OCI-LY1 (cell line): ENCODE measurements at regions not wholly inside any gene's neighbourhood (a gene's known extent, or its start where the extent isn't known, plus 50 kb on each side); places are given as distances from the start of the nearest gene placed in this dataset.

Experiments used
- H2AFZ ChIP-seq: fragments of 200-600 bp; sonication (generic), shearing (Covaris generic); 2 replicates; pipeline ENCODE4 v1.6.0; 2014; ENCODE audit warnings: antibody characterized with exemption, mild to moderate bottlenecking, low read length
- H3F3A ChIP-seq: fragments of 200-600 bp; sonication (generic), shearing (Covaris generic); 2 replicates; pipeline ENCODE4 v1.6.0; 2014; ENCODE audit warnings: mild to moderate bottlenecking, antibody characterized with exemption, low read length, moderate library complexity; ENCODE audit not compliant: insufficient read depth
- H3K27ac ChIP-seq: fragments of 200-600 bp; sonication (generic); 2 replicates; pipeline ENCODE4 v1.5.1; 2014; ENCODE audit warnings: low read length, mixed run types, mild to moderate bottlenecking, low read depth; ENCODE audit not compliant: poor library complexity, severe bottlenecking
- H3K27me3 ChIP-seq: fragments of 200-600 bp; sonication (generic); 2 replicates; pipeline ENCODE4 v1.6.0; 2014; ENCODE audit warnings: antibody characterized with exemption, mild to moderate bottlenecking, low read length, moderate library complexity; ENCODE audit not compliant: insufficient read depth
- H3K36me3 ChIP-seq: fragments of 200-600 bp; sonication (generic); 2 replicates; pipeline ENCODE4 v1.6.1; 2014; ENCODE audit warnings: mild to moderate bottlenecking, antibody characterized with exemption, low read length, moderate library complexity, mixed read lengths; ENCODE audit not compliant: insufficient read depth
- H3K4me1 ChIP-seq: fragments of 200-600 bp; sonication (generic); 2 replicates; pipeline ENCODE4 v1.5.1; 2014; ENCODE audit warnings: mild to moderate bottlenecking, low read length, moderate library complexity; ENCODE audit not compliant: insufficient read depth, severe bottlenecking
- H3K4me2 ChIP-seq: fragments of 200-600 bp; sonication (generic), shearing (Covaris generic); 2 replicates; pipeline ENCODE4 v1.6.1; 2014; ENCODE audit warnings: low read length
- H3K4me3 ChIP-seq: fragments of 200-600 bp; sonication (generic); 2 replicates; pipeline ENCODE4 v1.5.1; 2014; ENCODE audit warnings: low read length, low read depth, mild to moderate bottlenecking, mixed read lengths; ENCODE audit not compliant: poor library complexity, severe bottlenecking
- H3K79me2 ChIP-seq: fragments of 200-600 bp; shearing (Covaris generic); 2 replicates; pipeline ENCODE4 v1.6.1; 2016; ENCODE audit warnings: mixed run types, low read length, mixed read lengths; ENCODE audit not compliant: insufficient read depth
- H3K9ac ChIP-seq: fragments of 200-600 bp; sonication (generic), shearing (Covaris generic); 2 replicates; pipeline ENCODE4 v1.6.1; 2014; ENCODE audit warnings: mild to moderate bottlenecking, low read length, mixed read lengths
- H3K9me2 ChIP-seq: fragments of 200-600 bp; sonication (generic), shearing (Covaris generic); 2 replicates; pipeline ENCODE4 v1.6.1; 2014; ENCODE audit warnings: low read depth, mild to moderate bottlenecking, low read length, mixed read lengths
- H3K9me3 ChIP-seq: fragments of 200-600 bp; shearing (Covaris generic); 2 replicates; pipeline ENCODE4 v1.6.1; 2014; ENCODE audit warnings: low read length, mixed read lengths
- H4K20me1 ChIP-seq: fragments of 200-600 bp; sonication (generic), shearing (Covaris generic); 2 replicates; pipeline ENCODE4 v1.6.0; 2016; ENCODE audit warnings: mild to moderate bottlenecking, low read length; ENCODE audit not compliant: insufficient read depth
- CTCF ChIP-seq: fragments of 200-600 bp; sonication (generic), shearing (Covaris generic); IDR thresholded peaks from 2 replicates; pipeline ENCODE4 v1.5.1; 2017; ENCODE audit warnings: mild to moderate bottlenecking, antibody characterized with exemption, low read length, moderate library complexity, mixed read lengths
- EZH2 ChIP-seq: fragments of 200-600 bp; sonication (generic), shearing (Covaris generic); IDR thresholded peaks from 2 replicates; pipeline ENCODE4 v1.8.0; 2017; ENCODE audit warnings: borderline replicate concordance, mixed run types, mild to moderate bottlenecking, antibody characterized with exemption, low read length, moderate library complexity, mixed read lengths

- no peaks in the 10 kb centered on the region for H3K9me2 ChIP-seq
- no peak overlapping the region for H3K27ac ChIP-seq
- no peak overlapping the region for H2AFZ ChIP-seq
- no peaks in the 10 kb centered on the region for H3F3A ChIP-seq
- no peak overlapping the region for H3K4me3 ChIP-seq
- no peaks in the 10 kb centered on the region for H3K36me3 ChIP-seq
- no peaks in the 10 kb centered on the region for H4K20me1 ChIP-seq
- TF ChIP-seq CTCF, result no peak
- no peak for TF ChIP-seq EZH2
- no peak overlapping the region for H3K4me2 ChIP-seq
- no peak overlapping the region for H3K9ac ChIP-seq
- H3K79me2 ChIP-seq, result no peaks in the 10 kb centered on the region
- H3K9me3 ChIP-seq, result no peaks in the 10 kb centered on the region
- no peaks in the 10 kb centered on the region for H3K4me1 ChIP-seq
- no peaks in the 10 kb centered on the region for H3K27me3 ChIP-seq
These were observed 306.9 kb upstream of the SGK1 start for GRCh38 chr6:134624781-134625180.

- no peaks in the 10 kb centered on the region for H3K36me3 ChIP-seq
- H3K9me2 ChIP-seq, result no peaks in the 10 kb centered on the region
- no peaks in the 10 kb centered on the region for H3K9me3 ChIP-seq
- no peak overlapping the region for H3K4me2 ChIP-seq
- no peaks in the 10 kb centered on the region for H3K27me3 ChIP-seq
- H3K9ac ChIP-seq, result no peak overlapping the region
- H4K20me1 ChIP-seq, result no peaks in the 10 kb centered on the region
- H2AFZ ChIP-seq, result no peak overlapping the region
- H3K4me3 ChIP-seq, result no peak overlapping the region
- no peak overlapping the region for H3K27ac ChIP-seq
- H3K4me1 ChIP-seq, result no peaks in the 10 kb centered on the region
- no peaks in the 10 kb centered on the region for H3F3A ChIP-seq
- TF ChIP-seq EZH2 (no peak), CTCF (no peak)
- no peaks in the 10 kb centered on the region for H3K79me2 ChIP-seq
These were observed 305.5 kb upstream of the SGK1 start for GRCh38 chr6:134623401-134623800.

GRCh38 chr6:134622382-134623173, 304.7 kb upstream of the SGK1 start:
- Histone ChIP-seq H3K79me2 (no peaks in the 10 kb centered on the region), H3K27me3 (no peaks in the 10 kb centered on the region), H3K4me1 (no peaks in the 10 kb centered on the region), H3K27ac (no peak overlapping the region), H3K4me2 (no peak overlapping the region), H3K9me3 (no peaks in the 10 kb centered on the region), H2AFZ (no peak overlapping the region), H4K20me1 (no peaks in the 10 kb centered on the region), H3K36me3 (no peaks in the 10 kb centered on the region), H3F3A (no peaks in the 10 kb centered on the region), H3K4me3 (no peak overlapping the region), H3K9me2 (no peaks in the 10 kb centered on the region), H3K9ac (no peak overlapping the region)
- TF ChIP-seq EZH2, result no peak
- TF ChIP-seq CTCF, result no peak
